Testis (tissue), 2 donors: ENCODE measurements at regions not wholly inside any gene's neighbourhood (a gene's known extent, or its start where the extent isn't known, plus 50 kb on each side); places are given as distances from the start of the nearest gene placed in this dataset.

Source experiments
- DNase-seq: peaks from one replicate; pipeline ENCODE4 v3.0.0-alpha.2; 2019
- H3K27ac ChIP-seq, 2 donors: fragments of 200-600 bp; sonication (generic); one replicate each; pipeline ENCODE4 v1.5.1; 2019
- H3K27me3 ChIP-seq: fragments of 200-600 bp; sonication (generic); one replicate; pipeline ENCODE4 v1.5.1; 2019
- H3K36me3 ChIP-seq: fragments of 200-600 bp; sonication (generic); one replicate; pipeline ENCODE4 v1.5.1; 2017; ENCODE audit warnings: low read depth; ENCODE audit errors: missing control alignments
- H3K4me1 ChIP-seq: fragments of 200-600 bp; sonication (generic); one replicate; pipeline ENCODE4 v1.5.1; 2019
- H3K4me3 ChIP-seq, 2 donors: fragments of 200-600 bp; sonication (generic); one replicate each; pipeline ENCODE4 v1.5.1; 2017 to 2019
- H3K9me3 ChIP-seq: fragments of 200-600 bp; sonication (generic); one replicate; pipeline ENCODE4 v1.5.1; 2017
- CTCF ChIP-seq, 3 experiments: fragments of 450-650 bp in 2 of 3; fragments of 200-600 bp in 1 of 3; sonication (generic) in 1 of 3; IDR thresholded peaks; one replicate each; pipeline ENCODE4 v1.5.1; 2016 to 2019; ENCODE audit warnings: antibody characterized with exemption in 3 of 3, mild to moderate bottlenecking in 2 of 3, moderate library complexity in 1 of 3
- POLR2A ChIP-seq: fragments of 450-650 bp; IDR thresholded peaks from one replicate; pipeline ENCODE4 v1.6.1; 2017; ENCODE audit warnings: antibody characterized with exemption, mild to moderate bottlenecking, moderate library complexity
- WGBS, 2 donors: methylation state at CpG; one replicate each; pipeline ENCODE4 v1.1.5; 2018; 5-methylcytosine and 5-hydroxymethylcytosine counted together
- intact Hi-C: fragments of 100-400 bp; cut with DNase I; formaldehyde crosslinking; loops from one replicate; pipeline ENCODE4 v1.15.1; 2023; ENCODE audit warnings: low total_unique reads

DNA sequence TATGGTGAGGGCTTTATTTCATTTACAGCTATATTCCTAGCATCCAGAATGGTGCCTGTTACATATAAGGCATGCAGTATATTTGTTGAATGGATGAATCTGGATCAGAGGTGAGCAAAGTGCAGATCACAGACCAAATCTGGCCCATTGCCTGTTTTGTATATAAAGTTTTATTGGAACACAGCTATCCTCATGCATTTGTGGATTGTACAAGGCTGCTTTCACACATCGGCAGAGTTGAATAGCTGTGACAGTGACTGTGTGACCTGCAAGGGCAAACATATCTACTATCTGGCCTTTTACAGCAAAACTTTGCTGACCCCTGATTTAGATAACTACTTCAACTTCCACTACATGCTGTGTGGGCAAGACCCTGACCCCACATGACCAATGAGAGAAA, 54.0 kb upstream of the MRPS6 start:
- 79 to 85% methylated on average over 1 of the region's 1 CpG for WGBS, 2 donors

GRCh38 chr21:34018910-34019309, 54.5 kb upstream of the MRPS6 start:
- H3K27ac ChIP-seq = no peak overlapping the region
- no peaks in the 10 kb centered on the region for H3K36me3 ChIP-seq
- 91 to 97% methylated on average over 1 of the region's 1 CpG for WGBS, 2 donors
- no peak overlapping the region for H3K4me3 ChIP-seq
- H3K9me3 ChIP-seq = no peaks in the 10 kb centered on the region
- DNase-seq = no peak
- no peaks in the 10 kb centered on the region for H3K4me1 ChIP-seq
- intact Hi-C loops = no loop called here
- no peaks in the 10 kb centered on the region for H3K27me3 ChIP-seq
- TF ChIP-seq CTCF (IDR thresholded peaks at IDR 0.05) (no peak), POLR2A (no peak)

More for the DNA sequence above, 54.0 kb upstream of the MRPS6 start:
- Histone ChIP-seq H3K9me3 (no peaks in the 10 kb centered on the region), H3K36me3 (no peaks in the 10 kb centered on the region), H3K4me1 (no peaks in the 10 kb centered on the region), H3K27ac (no peak overlapping the region), H3K27me3 (no peaks in the 10 kb centered on the region), H3K4me3 (no peak overlapping the region)
- no peak for TF ChIP-seq POLR2A
- no peak for TF ChIP-seq CTCF (IDR thresholded peaks at IDR 0.05)
- intact Hi-C loops = no loop called here
- DNase-seq = no peak

GRCh38 chr21:34018185-34018584, 55.2 kb upstream of the MRPS6 start:
- Histone ChIP-seq H3K4me3 (no peak overlapping the region), H3K36me3 (no peaks in the 10 kb centered on the region), H3K9me3 (no peaks in the 10 kb centered on the region), H3K4me1 (no peaks in the 10 kb centered on the region), H3K27me3 (no peaks in the 10 kb centered on the region), H3K27ac (no peak overlapping the region)
- no peak for TF ChIP-seq POLR2A
- no peak for TF ChIP-seq CTCF (IDR thresholded peaks at IDR 0.05)
- intact Hi-C loops = no loop called here
- no peak for DNase-seq
- WGBS, 2 donors = 93 to 100% methylated on average over 1 of the region's 1 CpG

- TF ChIP-seq POLR2A (no peak), CTCF (IDR thresholded peaks at IDR 0.05) (no peak)
- Histone ChIP-seq H3K27ac (no peak overlapping the region), H3K27me3 (no peaks in the 10 kb centered on the region), H3K4me3 (no peak overlapping the region), H3K36me3 (no peaks in the 10 kb centered on the region), H3K9me3 (no peaks in the 10 kb centered on the region), H3K4me1 (no peaks in the 10 kb centered on the region)
- intact Hi-C loops = no loop called here
- 83% methylated on average over 5 of the region's 5 CpGs for WGBS, 2 donors
- no peak for DNase-seq
Observed at GRCh38 chr21:34017039-34017961, 56.1 kb upstream of the MRPS6 start.

DNA sequence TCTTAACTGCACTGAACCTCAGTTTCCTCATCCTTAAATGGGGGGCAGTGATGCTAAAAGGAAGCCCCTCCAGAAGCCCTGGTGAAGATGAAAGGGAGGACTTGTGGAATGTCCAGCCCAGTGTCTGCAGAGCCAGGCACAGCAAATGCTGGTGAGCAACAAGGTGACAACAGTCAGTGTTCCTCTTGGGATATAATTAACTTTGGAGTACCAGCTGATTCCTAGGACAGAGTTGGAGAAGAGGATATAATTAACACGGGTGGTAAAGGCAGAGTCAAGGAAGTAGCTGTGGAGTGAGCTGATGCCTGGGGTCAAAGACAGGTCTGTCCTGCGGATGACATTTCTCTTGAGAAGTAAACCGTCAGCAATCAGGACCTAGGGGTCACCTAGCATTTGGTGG, 60.7 kb upstream of the MRPS6 start:
- Histone ChIP-seq H3K36me3 (no peaks in the 10 kb centered on the region), H3K4me1 (peaks cover 2% of the 10 kb centered on the region), H3K27ac (no peak overlapping the region), H3K4me3 (no peak overlapping the region), H3K27me3 (no peaks in the 10 kb centered on the region), H3K9me3 (no peaks in the 10 kb centered on the region)
- TF ChIP-seq POLR2A = no peak
- TF ChIP-seq CTCF (IDR thresholded peaks at IDR 0.05) = no peak
- DNase-seq = no peak
- intact Hi-C loops = no loop called here
- 86 to 88% methylated on average over 3 of the region's 3 CpGs for WGBS, 2 donors
